ENCODE measurements at regions not wholly inside any gene's neighbourhood (a gene's known extent, or its start where the extent isn't known, plus 50 kb on each side); places are given as distances from the start of the nearest gene placed in this dataset.

DNA sequence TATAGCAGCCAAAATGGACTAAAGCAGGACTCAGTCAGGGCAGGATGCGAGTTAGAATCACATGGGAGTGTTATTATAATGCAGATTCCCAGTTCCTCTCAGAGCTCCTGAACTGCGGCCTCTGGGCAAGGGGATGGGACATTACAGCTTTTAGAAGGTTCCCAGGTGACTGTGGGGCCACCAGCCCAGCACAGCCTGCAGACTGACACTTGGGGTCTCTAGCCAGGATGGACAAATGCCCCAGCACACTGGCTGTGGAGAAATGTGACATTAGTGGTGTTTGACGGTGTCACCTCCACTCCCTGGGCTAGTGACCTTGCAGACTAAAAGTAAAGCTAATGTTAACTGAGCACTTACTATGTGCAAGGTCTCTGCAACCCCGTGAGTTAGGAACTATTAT lies 238.0 kb upstream of the HS6ST1 start:
- no peak overlapping the region for H3K4me3 ChIP-seq (ENCODE audit: low read length)
- no peak for TF ChIP-seq CTCF (conservative IDR thresholded peaks at IDR 0.05; ENCODE audit: low read length)
- DNase-seq (ENCODE audit: low read depth): no peak

DNA sequence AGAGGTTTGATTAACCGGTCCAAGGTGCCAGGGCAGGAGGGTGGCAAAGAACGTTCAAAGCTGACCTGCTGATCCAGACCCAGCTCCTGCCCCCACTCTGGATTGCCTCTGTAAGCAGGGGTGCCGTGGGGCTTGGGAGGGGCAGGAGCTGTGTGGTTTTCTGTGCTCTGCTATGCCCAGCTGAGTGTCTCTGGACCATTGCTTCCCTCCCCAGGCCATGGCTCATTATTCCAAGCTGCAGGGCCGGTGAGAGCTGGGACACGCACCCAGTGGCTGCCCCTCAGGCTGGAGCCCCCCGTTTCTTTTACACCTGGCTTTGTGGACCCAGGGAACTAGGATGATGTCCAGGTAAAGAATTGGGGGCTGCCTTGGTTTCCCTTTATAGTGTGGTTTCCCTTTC lies 238.4 kb upstream of the HS6ST1 start:
- H3K4me3 ChIP-seq (ENCODE audit: low read length): no peak overlapping the region
- no peak for DNase-seq (ENCODE audit: low read depth)
- TF ChIP-seq CTCF (conservative IDR thresholded peaks at IDR 0.05; ENCODE audit: low read length): no peak

- DNase-seq (ENCODE audit: low read depth): peak; percentile 94
- no peak for TF ChIP-seq CTCF (conservative IDR thresholded peaks at IDR 0.05; ENCODE audit: low read length)
- no peak overlapping the region for H3K4me3 ChIP-seq (ENCODE audit: low read length)
These were observed 239.2 kb upstream of the HS6ST1 start for GRCh38 chr2:128557831-128558241.

- TF ChIP-seq CTCF (conservative IDR thresholded peaks at IDR 0.05; ENCODE audit: low read length): no peak
- no peak overlapping the region for H3K4me3 ChIP-seq (ENCODE audit: low read length)
- no peak for DNase-seq (ENCODE audit: low read depth)
These were observed 239.8 kb upstream of the HS6ST1 start for GRCh38 chr2:128558441-128558840.

DNA sequence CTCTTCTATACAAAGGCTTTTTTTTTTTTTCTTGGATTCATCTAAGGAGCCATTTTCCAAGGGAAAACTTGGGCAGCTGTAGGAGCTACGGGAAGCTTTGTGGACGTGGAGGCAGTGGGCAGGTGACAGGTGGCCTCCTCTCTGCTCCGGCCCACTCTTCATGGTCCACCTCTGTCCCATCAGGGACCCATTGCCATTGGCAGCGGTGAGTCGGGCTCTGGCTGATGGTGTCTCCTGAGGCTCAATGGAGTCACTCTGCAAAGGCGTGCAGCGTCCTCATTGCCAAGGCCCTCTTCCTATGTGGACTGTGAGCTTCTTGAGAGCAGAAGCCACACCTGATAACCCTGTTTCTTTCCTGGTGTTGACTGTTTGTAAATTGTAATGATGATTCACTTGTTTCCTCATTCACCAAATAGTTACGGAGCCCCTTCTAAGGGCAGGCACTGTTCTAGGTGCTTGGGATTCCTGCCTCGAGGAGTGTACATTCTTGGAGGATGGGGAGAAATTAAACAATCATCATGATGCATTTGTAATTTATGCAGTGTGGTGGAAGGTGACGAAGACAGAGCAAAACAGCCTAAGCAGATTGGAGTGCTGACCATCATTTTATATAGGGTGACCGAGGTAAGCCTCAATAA lies 240.3 kb upstream of the HS6ST1 start:
- TF ChIP-seq CTCF (conservative IDR thresholded peaks at IDR 0.05; ENCODE audit: low read length): no peak
- no peak overlapping the region for H3K4me3 ChIP-seq (ENCODE audit: low read length)
- no peak for DNase-seq (ENCODE audit: low read depth)

- TF ChIP-seq CTCF (conservative IDR thresholded peaks at IDR 0.05; ENCODE audit: low read length): no peak
- H3K4me3 ChIP-seq (ENCODE audit: low read length): no peak overlapping the region
- DNase-seq (ENCODE audit: low read depth): no peak
These were observed 241.2 kb upstream of the HS6ST1 start for GRCh38 chr2:128559533-128560515.

- no peak for DNase-seq (ENCODE audit: low read depth)
- H3K4me3 ChIP-seq (ENCODE audit: low read length): no peak overlapping the region
- TF ChIP-seq CTCF (conservative IDR thresholded peaks at IDR 0.05; ENCODE audit: low read length): no peak
These were observed 242.1 kb upstream of the HS6ST1 start for GRCh38 chr2:128560718-128561117.

Data from AG10803 (cell line).